ENCODE measurements at regions not wholly inside any gene's neighbourhood (a gene's known extent, or its start where the extent isn't known, plus 50 kb on each side); places are given as distances from the start of the nearest gene placed in this dataset.

DNA sequence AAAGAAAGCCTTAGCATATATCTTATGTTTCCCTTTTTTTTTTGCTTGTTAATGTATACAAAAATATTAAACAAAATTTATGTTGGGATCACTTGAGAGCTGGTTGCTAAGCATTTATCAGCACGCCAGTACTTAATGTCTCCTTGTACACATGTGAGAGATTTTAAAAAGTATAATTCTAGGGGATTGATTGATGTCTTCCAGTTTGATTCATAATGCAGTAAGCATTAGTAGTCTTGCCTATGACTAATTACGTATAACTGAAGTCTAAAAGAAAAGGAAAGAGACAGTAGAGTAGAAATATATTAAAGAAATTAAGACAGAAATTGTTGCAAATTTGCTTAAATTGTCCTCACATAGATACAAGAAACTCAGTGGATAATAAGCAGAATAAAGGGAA lies 1630.4 kb upstream of the B3GALT2 start:
- CTCF ChIA-PET: no interaction called here
- in situ Hi-C loops (cut with MboI) (no loop called here), intact Hi-C loops (cut with micrococcal nuclease; ENCODE audit: unreplicated experiment) (no loop called here)
- H3K27ac ChIP-seq (ENCODE audit: control insufficient read depth, insufficient read depth): no peak overlapping the region
- BruUV-seq (replicated peaks): no TSS peak
- RAD21 ChIA-PET (ENCODE audit: unreplicated experiment): no interaction called here
- TF ChIP-seq CREB1 (IDR thresholded peaks at IDR 0.05; ENCODE audit: low read depth) (no peak), POLR2AphosphoS2 (IDR thresholded peaks at IDR 0.05; ENCODE audit: low read depth, low read length) (no peak)
- TF ChIP-seq, protein P1, sequence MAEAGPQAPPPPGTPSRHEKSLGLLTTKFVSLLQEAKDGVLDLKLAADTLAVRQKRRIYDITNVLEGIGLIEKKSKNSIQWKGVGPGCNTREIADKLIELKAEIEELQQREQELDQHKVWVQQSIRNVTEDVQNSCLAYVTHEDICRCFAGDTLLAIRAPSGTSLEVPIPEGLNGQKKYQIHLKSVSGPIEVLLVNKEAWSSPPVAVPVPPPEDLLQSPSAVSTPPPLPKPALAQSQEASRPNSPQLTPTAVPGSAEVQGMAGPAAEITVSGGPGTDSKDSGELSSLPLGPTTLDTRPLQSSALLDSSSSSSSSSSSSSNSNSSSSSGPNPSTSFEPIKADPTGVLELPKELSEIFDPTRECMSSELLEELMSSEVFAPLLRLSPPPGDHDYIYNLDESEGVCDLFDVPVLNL (IDR thresholded peaks at IDR 0.05; ENCODE audit: low read depth, low read length): no peak
- no peak overlapping the region for H3K9ac ChIP-seq (ENCODE audit: control insufficient read depth, insufficient read depth, low read length)
- no peaks in the 10 kb centered on the region for H3K4me1 ChIP-seq (ENCODE audit: control insufficient read depth, insufficient read depth, low read length)
- H3K4me2 ChIP-seq (ENCODE audit: control insufficient read depth, insufficient read depth): no peak overlapping the region
- DNase-seq (ENCODE audit: low read depth, low spot score) (no peak), ATAC-seq (no peak), FAIRE-seq (no peak)
- H3K9me3 ChIP-seq (replicated peaks; ENCODE audit: control insufficient read depth, insufficient read depth, low read length): no peaks in the 10 kb centered on the region
- SMC1A ChIA-PET (ENCODE audit: uncharacterized antibody, unreplicated experiment): no interaction called here
- H3K36me3 ChIP-seq (ENCODE audit: control insufficient read depth in 2 of 2, insufficient read depth in 2 of 2, low read length in 1 of 2): no peaks in the 10 kb centered on the region
- no peaks in the 10 kb centered on the region for H3K27me3 ChIP-seq (replicated peaks in 1 of 2; ENCODE audit: control insufficient read depth in 2 of 2, insufficient read depth in 2 of 2, low read length in 1 of 2)
- POLR2A ChIA-PET: no interaction called here
- H3K4me3 ChIP-seq: no peak overlapping the region
- no peaks in the 10 kb centered on the region for H3K79me2 ChIP-seq (ENCODE audit: control insufficient read depth, insufficient read depth, low read length)
- no peaks in the 10 kb centered on the region for H4K20me1 ChIP-seq (ENCODE audit: control insufficient read depth, insufficient read depth)
- H2AFZ ChIP-seq (ENCODE audit: control insufficient read depth, low read depth, low read length): no peak overlapping the region
- WGBS (ENCODE audit: insufficient coverage, insufficient replicate concordance, low lambda C conversion rate, missing lambda C conversion rate): 55% methylated on average over 2 of the region's 2 CpGs

DNA sequence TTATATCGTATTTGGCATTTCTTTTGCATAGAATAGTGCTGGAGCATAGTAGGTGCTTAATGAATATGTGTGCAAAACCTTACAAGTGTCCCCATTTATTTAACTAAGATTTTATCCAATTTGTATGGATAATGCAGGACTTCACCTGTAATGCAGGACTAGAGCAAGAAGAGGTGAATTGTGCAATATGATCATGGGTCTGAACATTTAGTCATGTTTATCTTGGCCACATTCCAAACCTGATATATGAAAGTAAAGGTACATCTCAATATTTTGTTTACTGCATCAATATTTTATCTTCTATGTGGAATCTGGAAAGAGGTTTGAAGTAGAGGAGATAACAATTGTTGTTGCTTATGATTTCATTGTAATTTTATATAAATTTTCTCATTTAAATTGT lies 1626.7 kb upstream of the B3GALT2 start:
- SMC1A ChIA-PET (ENCODE audit: uncharacterized antibody, unreplicated experiment): no interaction called here
- Histone ChIP-seq H3K4me2 (ENCODE audit: control insufficient read depth, insufficient read depth) (no peak overlapping the region), H4K20me1 (ENCODE audit: control insufficient read depth, insufficient read depth) (no peaks in the 10 kb centered on the region), H3K4me1 (ENCODE audit: control insufficient read depth, insufficient read depth, low read length) (no peaks in the 10 kb centered on the region), H3K9me3 (replicated peaks; ENCODE audit: control insufficient read depth, insufficient read depth, low read length) (no peaks in the 10 kb centered on the region), H3K27ac (ENCODE audit: control insufficient read depth, insufficient read depth) (no peak overlapping the region), H3K4me3 (no peak overlapping the region), H3K27me3 (replicated peaks in 1 of 2; ENCODE audit: control insufficient read depth in 2 of 2, insufficient read depth in 2 of 2, low read length in 1 of 2) (no peaks in the 10 kb centered on the region), H2AFZ (ENCODE audit: control insufficient read depth, low read depth, low read length) (no peak overlapping the region), H3K36me3 (ENCODE audit: control insufficient read depth in 2 of 2, insufficient read depth in 2 of 2, low read length in 1 of 2) (no peaks in the 10 kb centered on the region), H3K9ac (ENCODE audit: control insufficient read depth, insufficient read depth, low read length) (no peak overlapping the region), H3K79me2 (ENCODE audit: control insufficient read depth, insufficient read depth, low read length) (no peaks in the 10 kb centered on the region)
- no peak for ATAC-seq
- intact Hi-C loops (cut with micrococcal nuclease; ENCODE audit: unreplicated experiment) (no loop called here), in situ Hi-C loops (cut with MboI) (no loop called here)
- DNase-seq (ENCODE audit: low read depth, low spot score): no peak
- POLR2A ChIA-PET: no interaction called here
- CTCF ChIA-PET: no interaction called here
- RAD21 ChIA-PET (ENCODE audit: unreplicated experiment): no interaction called here
- no TSS peak for BruUV-seq (replicated peaks)
- no peak for FAIRE-seq
- 0% methylated on average over 1 of the region's 1 CpG for WGBS (ENCODE audit: insufficient coverage, insufficient replicate concordance, low lambda C conversion rate, missing lambda C conversion rate)
- TF ChIP-seq NFYB (IDR thresholded peaks at IDR 0.05; ENCODE audit: insufficient read depth, low read depth, low read length) (no peak), BCL11A (IDR thresholded peaks at IDR 0.05; ENCODE audit: low read depth, low read length) (no peak), NFYA (IDR thresholded peaks at IDR 0.05; ENCODE audit: borderline replicate concordance, low read depth, low read length) (no peak), SREBF2 (IDR thresholded peaks at IDR 0.05; ENCODE audit: low read length) (no peak), SPI1 (IDR thresholded peaks at IDR 0.05; ENCODE audit: borderline replicate concordance, insufficient read depth, low read depth, low read length) (no peak), ASH2L (IDR thresholded peaks at IDR 0.05; ENCODE audit: borderline replicate concordance, low read depth) (no peak), ZNF207 (IDR thresholded peaks at IDR 0.05; ENCODE audit: borderline replicate concordance) (no peak), CHD1 (IDR thresholded peaks at IDR 0.05; ENCODE audit: low read depth, low read length) (no peak), ZNF274 (IDR thresholded peaks at IDR 0.05; ENCODE audit: insufficient read depth, insufficient read length) (no peak), NBN (IDR thresholded peaks at IDR 0.05) (no peak), EP300 (IDR thresholded peaks at IDR 0.05; ENCODE audit: borderline replicate concordance in 1 of 2, control insufficient read depth in 1 of 2, low read depth in 2 of 2, low read length in 2 of 2) (no peak), CBFB (IDR thresholded peaks at IDR 0.05; ENCODE audit: low read depth) (no peak)
- TF ChIP-seq, protein P2, sequence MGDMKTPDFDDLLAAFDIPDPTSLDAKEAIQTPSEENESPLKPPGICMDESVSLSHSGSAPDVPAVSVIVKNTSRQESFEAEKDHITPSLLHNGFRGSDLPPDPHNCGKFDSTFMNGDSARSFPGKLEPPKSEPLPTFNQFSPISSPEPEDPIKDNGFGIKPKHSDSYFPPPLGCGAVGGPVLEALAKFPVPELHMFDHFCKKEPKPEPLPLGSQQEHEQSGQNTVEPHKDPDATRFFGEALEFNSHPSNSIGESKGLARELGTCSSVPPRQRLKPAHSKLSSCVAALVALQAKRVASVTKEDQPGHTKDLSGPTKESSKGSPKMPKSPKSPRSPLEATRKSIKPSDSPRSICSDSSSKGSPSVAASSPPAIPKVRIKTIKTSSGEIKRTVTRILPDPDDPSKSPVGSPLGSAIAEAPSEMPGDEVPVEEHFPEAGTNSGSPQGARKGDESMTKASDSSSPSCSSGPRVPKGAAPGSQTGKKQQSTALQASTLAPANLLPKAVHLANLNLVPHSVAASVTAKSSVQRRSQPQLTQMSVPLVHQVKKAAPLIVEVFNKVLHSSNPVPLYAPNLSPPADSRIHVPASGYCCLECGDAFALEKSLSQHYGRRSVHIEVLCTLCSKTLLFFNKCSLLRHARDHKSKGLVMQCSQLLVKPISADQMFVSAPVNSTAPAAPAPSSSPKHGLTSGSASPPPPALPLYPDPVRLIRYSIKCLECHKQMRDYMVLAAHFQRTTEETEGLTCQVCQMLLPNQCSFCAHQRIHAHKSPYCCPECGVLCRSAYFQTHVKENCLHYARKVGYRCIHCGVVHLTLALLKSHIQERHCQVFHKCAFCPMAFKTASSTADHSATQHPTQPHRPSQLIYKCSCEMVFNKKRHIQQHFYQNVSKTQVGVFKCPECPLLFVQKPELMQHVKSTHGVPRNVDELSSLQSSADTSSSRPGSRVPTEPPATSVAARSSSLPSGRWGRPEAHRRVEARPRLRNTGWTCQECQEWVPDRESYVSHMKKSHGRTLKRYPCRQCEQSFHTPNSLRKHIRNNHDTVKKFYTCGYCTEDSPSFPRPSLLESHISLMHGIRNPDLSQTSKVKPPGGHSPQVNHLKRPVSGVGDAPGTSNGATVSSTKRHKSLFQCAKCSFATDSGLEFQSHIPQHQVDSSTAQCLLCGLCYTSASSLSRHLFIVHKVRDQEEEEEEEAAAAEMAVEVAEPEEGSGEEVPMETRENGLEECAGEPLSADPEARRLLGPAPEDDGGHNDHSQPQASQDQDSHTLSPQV (IDR thresholded peaks at IDR 0.05): no peak
